RWPE1 (cell line): ENCODE measurements at regions not wholly inside any gene's neighbourhood (a gene's known extent, or its start where the extent isn't known, plus 50 kb on each side); places are given as distances from the start of the nearest gene placed in this dataset.
"Not testable (repeated sequence)": the region's sequence is repeated elsewhere in the genome, so short reads cannot be mapped to it uniquely, and the experiment has no call there.

Source experiments
- CTCF ChIA-PET: fragments of 350-600 bp; sonication (Branson Sonifier 250); formaldehyde crosslinking; extraction: SDS; loops from one replicate; lab custom pipeline; 2021; lab: Yijun Ruan, JAX
- POLR2A ChIA-PET: fragments of 400-600 bp; formaldehyde crosslinking; extraction: SDS; loops from one replicate; lab custom pipeline; 2020; ENCODE audit warnings: antibody characterized with exemption; ENCODE audit not compliant: low non-redundant PET; lab: Yijun Ruan, JAX
- DNase-seq: peaks from one replicate; pipeline ENCODE4 v3.0.0; 2012; ENCODE audit warnings: low spot score
- H3K27ac ChIP-seq: fragments of 450-650 bp; 2 replicates; pipeline ENCODE4 v1.5.1; 2017
- CTCF ChIP-seq: fragments of 450-650 bp; conservative IDR thresholded peaks from 2 replicates; pipeline ENCODE4 v1.5.1; 2017; ENCODE audit warnings: low read depth, mild to moderate bottlenecking

GRCh38 chr4:12911750-12912358 is 572.3 kb downstream of the RAB28 start:
- CTCF ChIA-PET = no interaction called here

GRCh38 chr4:12903640-12904039 is 580.5 kb downstream of the RAB28 start:
- H3K27ac ChIP-seq, DNase-seq, CTCF ChIA-PET, POLR2A ChIA-PET: not testable (repeated sequence)

More at GRCh38 chr4:12911750-12912358, 572.3 kb downstream of the RAB28 start:
- no peak for TF ChIP-seq CTCF
- H3K27ac ChIP-seq = no peak overlapping the region
- DNase-seq = no peak
- POLR2A ChIA-PET = no interaction called here

GRCh38 chr4:12902735-12903134 is 581.4 kb downstream of the RAB28 start:
- no peak for DNase-seq
- TF ChIP-seq CTCF = no peak
- ChIA-PET CTCF (interaction anchor here (0.6 kb wide), 1 partner anchor 164 kb away, joined by 3 read pairs; no protein-coding TSS in a partner anchor), POLR2A (no interaction called here)
- no peak overlapping the region for H3K27ac ChIP-seq

GRCh38 chr4:12897954-12898353 is 586.2 kb downstream of the RAB28 start:
- no peak for TF ChIP-seq CTCF
- no peak for DNase-seq
- no peak overlapping the region for H3K27ac ChIP-seq
- ChIA-PET CTCF (no interaction called here), POLR2A (no interaction called here)

GRCh38 chr4:12894062-12894461 is 590.1 kb downstream of the RAB28 start:
- CTCF ChIA-PET = no interaction called here
- DNase-seq = no peak
- no peak for TF ChIP-seq CTCF
- H3K27ac ChIP-seq = no peak overlapping the region
- POLR2A ChIA-PET = no interaction called here

GRCh38 chr4:12889054-12889453 is 595.1 kb downstream of the RAB28 start:
- DNase-seq = no peak
- H3K27ac ChIP-seq = no peak overlapping the region
- no peak for TF ChIP-seq CTCF
- CTCF ChIA-PET = interaction anchor here (0.5 kb wide), 1 partner anchor 639 kb away, joined by 3 read pairs; no protein-coding TSS in a partner anchor
- POLR2A ChIA-PET = no interaction called here
